NB4 (cell line): ENCODE measurements at regions not wholly inside any gene's neighbourhood (a gene's known extent, or its start where the extent isn't known, plus 50 kb on each side); places are given as distances from the start of the nearest gene placed in this dataset.

Source experiments
- CTCF ChIP-seq: IDR thresholded peaks from one replicate; pipeline ENCODE4 v1.5.1; 2012; ENCODE audit warnings: low read depth, low read length
- MAX ChIP-seq: IDR thresholded peaks from 2 replicates; pipeline ENCODE4 v1.6.1; 2011; ENCODE audit warnings: low read depth, low read length
- MYC ChIP-seq: IDR thresholded peaks from 2 replicates; pipeline ENCODE4 v1.6.1; 2011; ENCODE audit warnings: low read depth, low read length

DNA sequence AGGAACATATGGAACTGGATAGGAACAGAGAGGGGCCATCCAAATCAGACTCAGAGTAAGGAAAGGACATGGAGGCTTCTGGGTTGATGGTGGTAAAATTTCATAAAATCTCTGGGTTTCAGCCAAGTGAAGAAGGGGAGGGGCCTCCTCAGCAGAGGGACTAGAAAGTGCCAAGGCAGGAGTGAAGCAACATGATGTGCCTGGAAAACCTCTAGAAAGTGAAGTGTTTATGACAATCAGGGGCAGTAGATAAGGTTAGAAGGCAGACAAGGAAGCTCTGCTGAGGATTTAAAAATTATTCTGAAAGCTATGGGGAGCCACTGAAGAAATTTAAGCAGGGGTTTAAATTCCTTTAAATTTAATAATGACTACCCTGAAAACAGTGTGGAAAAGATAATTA lies 126.0 kb upstream of the TENT5A start:
- TF ChIP-seq CTCF: no peak
- TF ChIP-seq MAX: no peak
- TF ChIP-seq MYC: no peak
